Psoas muscle (tissue), 7 donors: ENCODE measurements at regions not wholly inside any gene's neighbourhood (a gene's known extent, or its start where the extent isn't known, plus 50 kb on each side); places are given as distances from the start of the nearest gene placed in this dataset.

Experiments
- ATAC-seq, 4 donors: fragments of 200-7000 bp; cut with Tn5 transposase; one replicate each; pipeline ENCODE4 v1.9.1; 2020; ENCODE audit warnings: moderate library complexity in 3 of 4, mild to moderate bottlenecking in 2 of 4
- DNase-seq, 2 donors: peaks; one replicate each; pipeline ENCODE4 v3.0.0-alpha.2; 2020
- H3K27ac ChIP-seq: fragments of 200-600 bp; one replicate; pipeline ENCODE4 v1.8.0; 2022
- H3K27me3 ChIP-seq, 3 donors: fragments of 200-600 bp in 1 of 3; one replicate each; pipeline versions ENCODE4 v1.6.1 to v1.8.0; 2013 to 2022; ENCODE audit warnings: low read length in 2 of 3, mild to moderate bottlenecking in 2 of 3, moderate library complexity in 1 of 3; ENCODE audit not compliant: insufficient read depth in 3 of 3
- H3K36me3 ChIP-seq, 2 donors: fragments of 200-600 bp in 1 of 2; one replicate each; pipeline versions ENCODE4 v1.6.1 to v1.8.0; 2013 to 2022; ENCODE audit warnings: low read depth in 1 of 2, mild to moderate bottlenecking in 1 of 2, moderate library complexity in 1 of 2; ENCODE audit not compliant: insufficient read depth in 1 of 2
- H3K4me1 ChIP-seq: fragments of 200-600 bp; one replicate; pipeline ENCODE4 v1.8.0; 2022
- H3K4me3 ChIP-seq: fragments of 200-600 bp; one replicate; pipeline ENCODE4 v1.8.0; 2022; ENCODE audit warnings: mild to moderate bottlenecking
- H3K9me3 ChIP-seq: fragments of 200-600 bp; one replicate; pipeline ENCODE4 v1.8.0; 2022
- CTCF ChIP-seq: fragments of 200-600 bp; IDR thresholded peaks from one replicate; pipeline ENCODE4 v1.8.0; 2022; ENCODE audit warnings: antibody characterized with exemption
- WGBS, 3 donors: extraction: QIAGEN DNeasy Blood & Tissue Kit; methylation state at CpG; one replicate each; pipeline versions ENCODE4 v1.1.6 to v1.1.7; 2013; 5-methylcytosine and 5-hydroxymethylcytosine counted together
- intact Hi-C, 2 donors: fragments of 100-400 bp; cut with DNase I; formaldehyde crosslinking; loops; one replicate each; pipeline versions ENCODE4 v1.11.0 to v1.14.2; 2022
- donor health status: healthy with polysubstance abuse.
- donor health status: DM: no; HTN: no; CAD: no; lungs with moderate emphysema.
- donor health status: Bipolar disorder and iron deficiency.
- donor health status: healthy.
- donor health status: DM: yes; HTN: yes; CAD: no.
- donor health status: DM: no; HTN: no; CAD: no.
- donor health status: DM: yes; HTN: yes; CAD: no.

DNA sequence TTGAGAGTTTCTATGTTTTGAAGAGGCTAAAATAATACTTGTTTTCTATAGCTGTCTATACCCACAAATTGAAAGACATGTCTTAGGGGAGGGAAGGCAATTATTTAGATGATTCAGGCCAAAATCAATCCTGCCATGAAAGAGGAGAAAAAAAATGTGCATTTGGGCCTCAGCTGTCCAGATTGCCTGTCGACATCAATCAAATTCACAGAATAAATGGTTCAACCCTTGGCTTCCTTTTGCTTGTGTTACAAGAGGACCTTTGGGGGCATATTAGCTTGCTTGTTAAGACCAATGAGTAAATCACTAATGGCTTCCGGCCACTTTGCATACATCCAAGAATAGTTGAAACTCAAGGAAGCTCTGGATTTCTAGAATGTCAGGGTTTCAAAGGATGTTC lies 900.8 kb upstream of the CELF4 start:
- TF ChIP-seq CTCF, result no peak
- H3K27me3 ChIP-seq, result no peaks in the 10 kb centered on the region
- no peak overlapping the region for H3K27ac ChIP-seq
- no peaks in the 10 kb centered on the region for H3K36me3 ChIP-seq
- DNase-seq (no peak), ATAC-seq (no peak)
- no peaks in the 10 kb centered on the region for H3K9me3 ChIP-seq
- H3K4me1 ChIP-seq, result no peaks in the 10 kb centered on the region
- no peak overlapping the region for H3K4me3 ChIP-seq
- intact Hi-C loops, result no loop called here
- WGBS, 3 donors, result 63 to 83% (median 73%) methylated on average over 2 of the region's 2 CpGs

- Histone ChIP-seq H3K27ac (no peak overlapping the region), H3K36me3 (no peaks in the 10 kb centered on the region), H3K27me3 (no peaks in the 10 kb centered on the region), H3K4me1 (no peaks in the 10 kb centered on the region), H3K9me3 (no peaks in the 10 kb centered on the region), H3K4me3 (no peak overlapping the region)
- WGBS, 3 donors, result 90 to 98% (median 97%) methylated on average over 1 of the region's 1 CpG
- no peak for TF ChIP-seq CTCF
- no peak for ATAC-seq
- DNase-seq, result no peak
- intact Hi-C loops, result no loop called here
Observed at GRCh38 chr18:38464024-38464423, 898.4 kb upstream of the CELF4 start.

GRCh38 chr18:38460657-38461056 lies 895.1 kb upstream of the CELF4 start:
- H3K27ac ChIP-seq, result no peak overlapping the region
- no peak for TF ChIP-seq CTCF
- H3K27me3 ChIP-seq, result no peaks in the 10 kb centered on the region
- intact Hi-C loops, result no loop called here
- no peak overlapping the region for H3K4me3 ChIP-seq
- WGBS, 3 donors, result 53 to 66% (median 58%) methylated on average over 4 of the region's 4 CpGs
- ATAC-seq (no peak), DNase-seq (no peak)
- H3K36me3 ChIP-seq, result no peaks in the 10 kb centered on the region
- H3K4me1 ChIP-seq, result no peaks in the 10 kb centered on the region
- H3K9me3 ChIP-seq, result no peaks in the 10 kb centered on the region

GRCh38 chr18:38459131-38459994 lies 893.8 kb upstream of the CELF4 start:
- Histone ChIP-seq H3K4me3 (no peak overlapping the region), H3K36me3 (no peaks in the 10 kb centered on the region), H3K4me1 (no peaks in the 10 kb centered on the region), H3K27ac (no peak overlapping the region), H3K9me3 (no peaks in the 10 kb centered on the region), H3K27me3 (no peaks in the 10 kb centered on the region)
- intact Hi-C loops, result no loop called here
- DNase-seq (peak in 1 of 2 donors; percentile 9), ATAC-seq (peak in 1 of 4 donors; percentile 49)
- TF ChIP-seq CTCF, result no peak
- 14 to 22% (median 20%) methylated on average over 14 of the region's 14 CpGs for WGBS, 3 donors

DNA sequence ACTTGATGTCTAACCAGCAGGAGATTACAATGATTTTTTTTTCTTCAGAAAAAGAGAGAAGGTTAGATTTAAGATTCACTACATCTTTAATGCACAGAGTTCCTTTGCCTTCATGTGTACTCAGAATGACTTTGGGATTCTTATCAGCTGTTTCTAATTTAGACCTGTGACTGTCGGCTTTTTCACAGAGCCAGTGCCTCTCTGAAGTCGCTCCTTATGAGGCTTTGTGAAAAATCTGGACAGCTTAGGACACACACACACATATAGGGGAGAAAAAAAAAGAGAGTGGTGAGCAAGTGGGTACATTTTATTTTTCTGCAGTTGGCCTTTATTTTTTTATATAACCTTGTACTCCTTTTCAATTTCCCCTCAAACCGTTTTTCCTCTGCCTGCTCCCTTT lies 893.1 kb upstream of the CELF4 start:
- ATAC-seq, result no peak
- H3K36me3 ChIP-seq, result no peaks in the 10 kb centered on the region
- no peak overlapping the region for H3K4me3 ChIP-seq
- H3K9me3 ChIP-seq, result no peaks in the 10 kb centered on the region
- no peaks in the 10 kb centered on the region for H3K4me1 ChIP-seq
- TF ChIP-seq CTCF, result no peak
- 21 to 22% (median 22%) methylated on average over 3 of the region's 3 CpGs for WGBS, 3 donors
- no peak for DNase-seq
- intact Hi-C loops, result no loop called here
- no peak overlapping the region for H3K27ac ChIP-seq
- H3K27me3 ChIP-seq, result no peaks in the 10 kb centered on the region
